ENCODE measurements at regions not wholly inside any gene's neighbourhood (a gene's known extent, or its start where the extent isn't known, plus 50 kb on each side); places are given as distances from the start of the nearest gene placed in this dataset.
"Not testable (repeated sequence)": the region's sequence is repeated elsewhere in the genome, so short reads cannot be mapped to it uniquely, and the experiment has no call there.

DNA sequence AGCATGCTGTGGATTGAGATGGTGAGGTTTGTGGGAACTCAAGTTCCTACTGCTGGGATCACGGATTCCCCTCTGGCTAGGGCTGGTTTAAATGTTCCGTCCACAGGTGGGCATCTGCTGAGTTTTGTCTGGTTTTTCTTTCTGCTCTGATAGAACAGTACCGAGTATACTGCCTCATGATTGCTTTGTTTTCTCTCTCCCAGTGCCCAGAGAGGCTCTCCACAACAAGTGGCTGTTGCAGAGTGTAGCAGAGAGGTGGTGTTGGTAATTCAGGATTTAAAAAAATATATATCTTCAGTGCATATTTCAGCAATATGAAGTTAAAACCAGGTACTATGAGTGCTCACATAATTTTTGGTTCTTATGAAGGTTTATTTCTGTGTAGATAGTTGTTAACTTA lies 213.7 kb downstream of the TEX13C start:
- H3K27ac ChIP-seq, result no peak overlapping the region
- TF ChIP-seq, protein P1, sequence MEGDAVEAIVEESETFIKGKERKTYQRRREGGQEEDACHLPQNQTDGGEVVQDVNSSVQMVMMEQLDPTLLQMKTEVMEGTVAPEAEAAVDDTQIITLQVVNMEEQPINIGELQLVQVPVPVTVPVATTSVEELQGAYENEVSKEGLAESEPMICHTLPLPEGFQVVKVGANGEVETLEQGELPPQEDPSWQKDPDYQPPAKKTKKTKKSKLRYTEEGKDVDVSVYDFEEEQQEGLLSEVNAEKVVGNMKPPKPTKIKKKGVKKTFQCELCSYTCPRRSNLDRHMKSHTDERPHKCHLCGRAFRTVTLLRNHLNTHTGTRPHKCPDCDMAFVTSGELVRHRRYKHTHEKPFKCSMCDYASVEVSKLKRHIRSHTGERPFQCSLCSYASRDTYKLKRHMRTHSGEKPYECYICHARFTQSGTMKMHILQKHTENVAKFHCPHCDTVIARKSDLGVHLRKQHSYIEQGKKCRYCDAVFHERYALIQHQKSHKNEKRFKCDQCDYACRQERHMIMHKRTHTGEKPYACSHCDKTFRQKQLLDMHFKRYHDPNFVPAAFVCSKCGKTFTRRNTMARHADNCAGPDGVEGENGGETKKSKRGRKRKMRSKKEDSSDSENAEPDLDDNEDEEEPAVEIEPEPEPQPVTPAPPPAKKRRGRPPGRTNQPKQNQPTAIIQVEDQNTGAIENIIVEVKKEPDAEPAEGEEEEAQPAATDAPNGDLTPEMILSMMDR (conservative IDR thresholded peaks at IDR 0.05), result no peak
- no peak for TF ChIP-seq ZFX (IDR thresholded peaks at IDR 0.05)

- no peak for TF ChIP-seq ZFX (IDR thresholded peaks at IDR 0.05)
- TF ChIP-seq, protein P1 (conservative IDR thresholded peaks at IDR 0.05), result no peak
- H3K27ac ChIP-seq, result no peak overlapping the region
These were observed 224.5 kb downstream of the TEX13C start for GRCh38 chrX:125544031-125544660.

DNA sequence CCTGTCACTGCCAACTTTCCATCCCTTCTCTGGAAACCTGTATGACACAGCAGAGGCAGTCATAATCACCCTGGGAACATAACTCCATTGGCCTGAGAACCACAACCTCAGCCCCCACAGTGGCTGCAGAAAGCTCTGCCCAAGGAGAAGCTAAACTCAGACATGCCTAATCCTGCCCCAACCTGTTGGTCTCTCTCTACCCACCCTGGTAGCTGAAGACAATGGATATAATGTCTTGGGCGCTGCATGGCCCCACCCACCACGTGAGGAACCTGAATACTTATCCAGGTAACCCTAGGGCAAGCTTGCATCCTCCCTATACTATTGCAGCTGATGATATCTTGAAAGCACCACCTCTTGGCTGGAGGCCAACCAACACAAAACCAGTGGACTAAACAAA lies 225.2 kb downstream of the TEX13C start:
- H3K27ac ChIP-seq, result no peak overlapping the region
- TF ChIP-seq ZFX (IDR thresholded peaks at IDR 0.05), result no peak
- TF ChIP-seq, protein P1 (conservative IDR thresholded peaks at IDR 0.05), result no peak

GRCh38 chrX:125577479-125577878 lies 257.8 kb downstream of the TEX13C start:
- no peak overlapping the region for H3K27ac ChIP-seq
- TF ChIP-seq, protein P1 (conservative IDR thresholded peaks at IDR 0.05), result no peak
- TF ChIP-seq ZFX (IDR thresholded peaks at IDR 0.05), result no peak

GRCh38 chrX:125604448-125604847 lies 284.8 kb downstream of the TEX13C start:
- TF ChIP-seq ZFX (IDR thresholded peaks at IDR 0.05), result no peak
- TF ChIP-seq, protein P1 (conservative IDR thresholded peaks at IDR 0.05), result no peak
- no peak overlapping the region for H3K27ac ChIP-seq

GRCh38 chrX:125605145-125605544 lies 285.5 kb downstream of the TEX13C start:
- H3K27ac ChIP-seq, result no peak overlapping the region
- TF ChIP-seq, protein P1 (conservative IDR thresholded peaks at IDR 0.05), result no peak
- TF ChIP-seq ZFX (IDR thresholded peaks at IDR 0.05), result no peak

GRCh38 chrX:125614591-125615343 lies 295.1 kb downstream of the TEX13C start:
- H3K27ac ChIP-seq, result not testable (repeated sequence)

All from C4-2B (cell line).